ENCODE measurements at regions not wholly inside any gene's neighbourhood (a gene's known extent, or its start where the extent isn't known, plus 50 kb on each side); places are given as distances from the start of the nearest gene placed in this dataset.

GRCh38 chr15:61480295-61480694 lies 251.2 kb upstream of the RORA start:
- no peak for DNase-seq
- H3K9me3 ChIP-seq = no peaks in the 10 kb centered on the region
- peaks cover 5% of the 10 kb centered on the region for H3K4me1 ChIP-seq
- no peaks in the 10 kb centered on the region for H3K36me3 ChIP-seq
- no peak overlapping the region for H3K4me3 ChIP-seq (ENCODE audit: low read depth, low read length)
- no peak for TF ChIP-seq CTCF (IDR thresholded peaks at IDR 0.05; ENCODE audit: low read depth, low read length)
- H3K27me3 ChIP-seq = no peaks in the 10 kb centered on the region

- Histone ChIP-seq H3K27me3 (no peaks in the 10 kb centered on the region), H3K9me3 (no peaks in the 10 kb centered on the region; the same call in 1 of the 2 replicates), H3K36me3 (no peaks in the 10 kb centered on the region), H3K4me1 (peaks cover 5% of the 10 kb centered on the region), H3K4me3 (ENCODE audit: low read depth, low read length) (no peak overlapping the region)
- DNase-seq = no peak
- no peak for TF ChIP-seq CTCF (IDR thresholded peaks at IDR 0.05; ENCODE audit: low read depth, low read length)
Measured at GRCh38 chr15:61479613-61480012, 250.5 kb upstream of the RORA start.

GRCh38 chr15:61476741-61477140 lies 247.6 kb upstream of the RORA start:
- Histone ChIP-seq H3K27me3 (no peaks in the 10 kb centered on the region), H3K4me1 (peaks cover 5% of the 10 kb centered on the region), H3K9me3 (no peaks in the 10 kb centered on the region; the same call in 1 of the 2 replicates), H3K36me3 (no peaks in the 10 kb centered on the region), H3K4me3 (ENCODE audit: low read depth, low read length) (no peak overlapping the region)
- DNase-seq = no peak
- no peak for TF ChIP-seq CTCF (IDR thresholded peaks at IDR 0.05; ENCODE audit: low read depth, low read length)

- H3K9me3 ChIP-seq = no peaks in the 10 kb centered on the region; the same call in 1 of the 2 replicates
- H3K4me1 ChIP-seq = no peaks in the 10 kb centered on the region
- no peak for DNase-seq
- no peaks in the 10 kb centered on the region for H3K27me3 ChIP-seq
- TF ChIP-seq CTCF (IDR thresholded peaks at IDR 0.05; ENCODE audit: low read depth, low read length) = no peak
- H3K4me3 ChIP-seq (ENCODE audit: low read depth, low read length) = no peak overlapping the region
- H3K36me3 ChIP-seq = no peaks in the 10 kb centered on the region
Measured at GRCh38 chr15:61474796-61475195, 245.7 kb upstream of the RORA start.

- no peak for DNase-seq
- Histone ChIP-seq H3K4me3 (ENCODE audit: low read depth, low read length) (no peak overlapping the region), H3K27me3 (no peaks in the 10 kb centered on the region), H3K9me3 (no peaks in the 10 kb centered on the region), H3K36me3 (no peaks in the 10 kb centered on the region), H3K4me1 (no peaks in the 10 kb centered on the region)
- TF ChIP-seq CTCF (IDR thresholded peaks at IDR 0.05; ENCODE audit: low read depth, low read length) = no peak
Measured at GRCh38 chr15:61467823-61468222, 238.7 kb upstream of the RORA start.

GRCh38 chr15:61459785-61460707 lies 230.9 kb upstream of the RORA start:
- peak; percentile 66 for DNase-seq
- Histone ChIP-seq H3K27me3 (no peaks in the 10 kb centered on the region), H3K4me1 (peaks cover 16% of the 10 kb centered on the region), H3K9me3 (no peaks in the 10 kb centered on the region), H3K36me3 (no peaks in the 10 kb centered on the region), H3K4me3 (ENCODE audit: low read depth, low read length) (no peak overlapping the region)
- TF ChIP-seq CTCF (IDR thresholded peaks at IDR 0.05; ENCODE audit: low read depth, low read length) = no peak

Measured in BE2C (cell line).